ENCODE measurements at regions not wholly inside any gene's neighbourhood (a gene's known extent, or its start where the extent isn't known, plus 50 kb on each side); places are given as distances from the start of the nearest gene placed in this dataset.

- TF ChIP-seq POLR2A (IDR thresholded peaks at IDR 0.05) (no peak), POLR2AphosphoS5 (IDR thresholded peaks at IDR 0.05) (no peak), CTCF (IDR thresholded peaks at IDR 0.05) (no peak), EP300 (IDR thresholded peaks at IDR 0.05; ENCODE audit: low read depth) (no peak)
Observed at GRCh38 chr4:54373718-54374210, 144.7 kb downstream of the PDGFRA start.

Data from transverse colon (tissue), 4 donors.